ENCODE measurements at regions not wholly inside any gene's neighbourhood (a gene's known extent, or its start where the extent isn't known, plus 50 kb on each side); places are given as distances from the start of the nearest gene placed in this dataset.
"Not testable (repeated sequence)": the region's sequence is repeated elsewhere in the genome, so short reads cannot be mapped to it uniquely, and the experiment has no call there.

DNA sequence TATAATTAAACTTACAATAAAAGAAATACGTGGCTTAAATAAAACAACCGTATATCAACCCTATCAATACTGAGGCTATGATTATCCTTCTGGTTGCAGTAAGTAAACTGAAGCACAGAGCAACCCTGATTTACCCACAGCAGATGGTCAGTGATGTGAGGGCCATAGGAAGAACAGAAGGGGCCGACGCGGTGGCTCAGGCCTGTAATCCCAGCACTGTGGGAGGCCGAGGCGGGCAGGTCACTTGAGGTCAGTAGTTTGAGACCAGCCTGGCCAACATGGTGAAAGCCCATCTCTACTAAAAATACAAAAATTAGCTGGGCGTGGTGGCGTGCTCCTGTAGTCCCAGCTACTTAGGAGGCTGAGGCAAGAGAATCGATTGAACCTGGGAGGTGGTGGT is 94.2 kb upstream of the SLC25A33 start:
- TF ChIP-seq MXD4 (CRISPR knock-in tag; IDR thresholded peaks at IDR 0.05; ENCODE audit: borderline replicate concordance); TCF7 (CRISPR knock-in tag; IDR thresholded peaks at IDR 0.05; ENCODE audit: low read depth); CREB1 (CRISPR knock-in tag; IDR thresholded peaks at IDR 0.05): not testable (repeated sequence)
- TF ChIP-seq, protein P1, sequence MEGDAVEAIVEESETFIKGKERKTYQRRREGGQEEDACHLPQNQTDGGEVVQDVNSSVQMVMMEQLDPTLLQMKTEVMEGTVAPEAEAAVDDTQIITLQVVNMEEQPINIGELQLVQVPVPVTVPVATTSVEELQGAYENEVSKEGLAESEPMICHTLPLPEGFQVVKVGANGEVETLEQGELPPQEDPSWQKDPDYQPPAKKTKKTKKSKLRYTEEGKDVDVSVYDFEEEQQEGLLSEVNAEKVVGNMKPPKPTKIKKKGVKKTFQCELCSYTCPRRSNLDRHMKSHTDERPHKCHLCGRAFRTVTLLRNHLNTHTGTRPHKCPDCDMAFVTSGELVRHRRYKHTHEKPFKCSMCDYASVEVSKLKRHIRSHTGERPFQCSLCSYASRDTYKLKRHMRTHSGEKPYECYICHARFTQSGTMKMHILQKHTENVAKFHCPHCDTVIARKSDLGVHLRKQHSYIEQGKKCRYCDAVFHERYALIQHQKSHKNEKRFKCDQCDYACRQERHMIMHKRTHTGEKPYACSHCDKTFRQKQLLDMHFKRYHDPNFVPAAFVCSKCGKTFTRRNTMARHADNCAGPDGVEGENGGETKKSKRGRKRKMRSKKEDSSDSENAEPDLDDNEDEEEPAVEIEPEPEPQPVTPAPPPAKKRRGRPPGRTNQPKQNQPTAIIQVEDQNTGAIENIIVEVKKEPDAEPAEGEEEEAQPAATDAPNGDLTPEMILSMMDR (IDR thresholded peaks at IDR 0.05): not testable (repeated sequence)
- TF ChIP-seq, protein P2, sequence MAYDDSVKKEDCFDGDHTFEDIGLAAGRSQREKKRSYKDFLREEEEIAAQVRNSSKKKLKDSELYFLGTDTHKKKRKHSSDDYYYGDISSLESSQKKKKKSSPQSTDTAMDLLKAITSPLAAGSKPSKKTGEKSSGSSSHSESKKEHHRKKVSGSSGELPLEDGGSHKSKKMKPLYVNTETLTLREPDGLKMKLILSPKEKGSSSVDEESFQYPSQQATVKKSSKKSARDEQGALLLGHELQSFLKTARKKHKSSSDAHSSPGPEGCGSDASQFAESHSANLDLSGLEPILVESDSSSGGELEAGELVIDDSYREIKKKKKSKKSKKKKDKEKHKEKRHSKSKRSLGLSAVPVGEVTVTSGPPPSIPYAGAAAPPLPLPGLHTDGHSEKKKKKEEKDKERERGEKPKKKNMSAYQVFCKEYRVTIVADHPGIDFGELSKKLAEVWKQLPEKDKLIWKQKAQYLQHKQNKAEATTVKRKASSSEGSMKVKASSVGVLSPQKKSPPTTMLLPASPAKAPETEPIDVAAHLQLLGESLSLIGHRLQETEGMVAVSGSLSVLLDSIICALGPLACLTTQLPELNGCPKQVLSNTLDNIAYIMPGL (CRISPR knock-in tag; IDR thresholded peaks at IDR 0.05): not testable (repeated sequence)
- TF ChIP-seq, protein P3, sequence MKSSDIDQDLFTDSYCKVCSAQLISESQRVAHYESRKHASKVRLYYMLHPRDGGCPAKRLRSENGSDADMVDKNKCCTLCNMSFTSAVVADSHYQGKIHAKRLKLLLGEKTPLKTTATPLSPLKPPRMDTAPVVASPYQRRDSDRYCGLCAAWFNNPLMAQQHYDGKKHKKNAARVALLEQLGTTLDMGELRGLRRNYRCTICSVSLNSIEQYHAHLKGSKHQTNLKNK (CRISPR knock-in tag; IDR thresholded peaks at IDR 0.05): not testable (repeated sequence)
- TF ChIP-seq, protein P4, sequence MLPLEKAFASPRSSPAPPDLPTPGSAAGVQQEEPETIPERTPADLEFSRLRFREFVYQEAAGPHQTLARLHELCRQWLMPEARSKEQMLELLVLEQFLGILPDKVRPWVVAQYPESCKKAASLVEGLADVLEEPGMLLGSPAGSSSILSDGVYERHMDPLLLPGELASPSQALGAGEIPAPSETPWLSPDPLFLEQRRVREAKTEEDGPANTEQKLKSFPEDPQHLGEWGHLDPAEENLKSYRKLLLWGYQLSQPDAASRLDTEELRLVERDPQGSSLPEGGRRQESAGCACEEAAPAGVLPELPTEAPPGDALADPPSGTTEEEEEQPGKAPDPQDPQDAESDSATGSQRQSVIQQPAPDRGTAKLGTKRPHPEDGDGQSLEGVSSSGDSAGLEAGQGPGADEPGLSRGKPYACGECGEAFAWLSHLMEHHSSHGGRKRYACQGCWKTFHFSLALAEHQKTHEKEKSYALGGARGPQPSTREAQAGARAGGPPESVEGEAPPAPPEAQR (CRISPR knock-in tag; IDR thresholded peaks at IDR 0.05): not testable (repeated sequence)

All from WTC11 (cell line).